SKM-1 treated with dmso at 0.1 percent for 144 hours (cell line): ENCODE measurements at regions not wholly inside any gene's neighbourhood (a gene's known extent, or its start where the extent isn't known, plus 50 kb on each side); places are given as distances from the start of the nearest gene placed in this dataset.
"Not testable (repeated sequence)": the region's sequence is repeated elsewhere in the genome, so short reads cannot be mapped to it uniquely, and the experiment has no call there.

Source experiments
- DNase-seq: peaks from one replicate; lab custom pipeline; 2025; ENCODE audit not compliant: unreplicated experiment; lab: John Stamatoyannopoulos, UW

DNA sequence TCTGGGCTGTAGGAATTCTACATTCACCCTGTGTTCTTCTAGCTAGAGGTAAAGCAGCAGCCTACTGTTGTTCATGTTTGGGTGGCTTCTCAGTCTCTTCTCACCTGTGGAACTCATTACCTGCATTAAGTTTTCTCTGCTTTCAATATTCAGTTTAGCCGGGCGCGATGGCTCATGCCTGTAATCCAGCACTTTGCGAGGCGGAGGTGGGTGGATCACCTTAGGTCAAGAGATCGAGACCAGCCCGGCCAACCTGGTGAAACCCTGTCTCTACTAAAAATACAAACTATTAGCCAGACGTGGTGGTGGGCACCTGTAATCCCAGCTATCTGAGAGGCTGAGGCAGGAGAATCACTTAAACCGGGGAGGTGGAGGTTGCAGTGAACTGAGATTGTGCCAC, 139.8 kb upstream of the UBE2E3 start:
- no peak for DNase-seq

- DNase-seq, result no peak
Measured at GRCh38 chr2:180829836-180830235, 150.6 kb upstream of the UBE2E3 start.

GRCh38 chr2:180829261-180829660, 151.1 kb upstream of the UBE2E3 start:
- DNase-seq, result no peak

GRCh38 chr2:180828756-180829155, 151.6 kb upstream of the UBE2E3 start:
- no peak for DNase-seq

GRCh38 chr2:180823546-180824141, 156.8 kb upstream of the UBE2E3 start:
- DNase-seq, result no peak

- no peak for DNase-seq
Measured at GRCh38 chr2:180819106-180819505, 161.3 kb upstream of the UBE2E3 start.

DNA sequence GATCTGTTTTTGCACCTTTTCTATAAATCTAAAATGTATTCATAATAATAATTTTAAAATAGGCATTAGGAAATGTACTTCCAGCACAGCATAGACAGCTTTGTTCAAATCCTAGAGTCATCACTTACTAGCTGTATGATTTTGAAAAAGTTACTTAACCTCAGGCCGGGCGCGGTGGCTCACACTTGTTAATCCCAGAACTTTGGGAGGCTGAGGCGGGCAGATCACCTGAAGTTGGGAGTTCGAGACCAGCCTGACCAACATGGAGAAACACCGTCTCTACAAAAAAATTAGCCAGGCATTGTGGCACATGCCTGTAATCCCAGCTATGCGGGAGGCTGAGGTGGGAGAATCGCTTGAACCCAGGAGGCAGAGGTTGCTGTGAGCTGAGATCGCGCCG, 161.7 kb upstream of the UBE2E3 start:
- DNase-seq, result not testable (repeated sequence)

GRCh38 chr2:180799141-180799540, 181.3 kb upstream of the UBE2E3 start:
- DNase-seq, result no peak

DNA sequence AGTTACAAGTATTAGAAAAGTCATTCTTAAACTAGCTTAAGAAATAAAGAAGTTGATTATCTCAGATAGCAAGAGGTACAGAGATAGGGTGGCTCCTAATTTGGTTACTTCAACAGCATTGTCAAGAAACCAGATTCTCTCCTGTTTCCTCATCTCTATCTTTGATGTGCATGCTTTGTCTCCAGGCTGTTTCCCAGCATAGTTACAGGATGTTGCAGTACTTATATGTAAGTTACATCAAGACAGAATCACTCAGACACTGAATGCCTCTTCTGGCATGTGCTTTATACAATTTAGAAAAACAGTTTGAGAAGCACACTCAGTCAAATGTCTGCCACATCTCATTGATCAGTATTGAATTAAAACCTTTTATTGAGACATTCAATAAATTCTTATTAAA, 189.5 kb upstream of the UBE2E3 start:
- DNase-seq, result no peak

DNA sequence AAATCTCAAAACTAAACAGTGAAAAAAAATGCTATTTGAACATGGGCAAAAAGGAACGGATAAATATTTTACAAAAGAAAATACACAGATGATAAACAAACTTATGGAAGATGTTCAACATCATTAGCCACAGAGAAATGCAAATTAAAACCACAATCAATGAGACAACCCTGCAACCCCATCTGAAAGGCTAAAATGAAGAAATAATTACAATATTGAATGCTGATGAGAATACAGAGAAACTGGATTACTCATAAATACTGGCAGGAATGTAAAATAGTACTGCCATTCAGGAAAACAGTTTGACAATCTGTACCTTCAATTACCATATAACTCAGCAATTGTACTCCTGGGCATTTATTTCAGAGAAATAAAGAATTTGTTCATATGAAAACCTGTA, 193.1 kb upstream of the UBE2E3 start:
- no peak for DNase-seq

GRCh38 chr2:180781276-180781675, 199.1 kb upstream of the UBE2E3 start:
- DNase-seq, result no peak

- DNase-seq, result no peak
Measured at GRCh38 chr2:180778291-180778690, 202.1 kb upstream of the UBE2E3 start.

DNA sequence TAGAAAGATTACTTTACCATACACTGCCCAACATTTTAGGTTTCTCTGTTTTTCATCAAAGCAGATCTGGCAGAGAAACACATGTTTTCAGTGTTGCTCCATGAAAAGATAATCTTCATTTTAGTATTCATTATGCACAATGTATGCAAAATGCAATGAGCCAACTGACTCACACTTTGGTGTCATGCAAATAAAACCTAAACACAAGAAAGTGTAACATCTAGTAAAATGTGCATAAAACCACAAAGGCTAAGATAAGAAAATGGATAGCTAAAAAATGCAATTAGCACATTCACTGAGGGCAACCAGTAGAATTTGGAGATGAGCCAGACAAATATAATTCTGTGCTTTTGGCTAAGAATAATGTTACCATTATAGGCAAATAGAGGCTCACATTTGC, 203.5 kb upstream of the UBE2E3 start:
- DNase-seq, result no peak

GRCh38 chr2:180775711-180776110, 204.7 kb upstream of the UBE2E3 start:
- DNase-seq, result no peak

- DNase-seq, result not testable (repeated sequence)
Measured at GRCh38 chr2:180765316-180765715, 215.1 kb upstream of the UBE2E3 start.

- DNase-seq, result no peak
Measured at GRCh38 chr2:180763263-180763989, 217.0 kb upstream of the UBE2E3 start.

- peak; percentile 4 for DNase-seq
Measured at GRCh38 chr2:180761224-180761623, 219.2 kb upstream of the UBE2E3 start.

- no peak for DNase-seq
Measured at GRCh38 chr2:180759631-180760030, 220.8 kb upstream of the UBE2E3 start.

DNA sequence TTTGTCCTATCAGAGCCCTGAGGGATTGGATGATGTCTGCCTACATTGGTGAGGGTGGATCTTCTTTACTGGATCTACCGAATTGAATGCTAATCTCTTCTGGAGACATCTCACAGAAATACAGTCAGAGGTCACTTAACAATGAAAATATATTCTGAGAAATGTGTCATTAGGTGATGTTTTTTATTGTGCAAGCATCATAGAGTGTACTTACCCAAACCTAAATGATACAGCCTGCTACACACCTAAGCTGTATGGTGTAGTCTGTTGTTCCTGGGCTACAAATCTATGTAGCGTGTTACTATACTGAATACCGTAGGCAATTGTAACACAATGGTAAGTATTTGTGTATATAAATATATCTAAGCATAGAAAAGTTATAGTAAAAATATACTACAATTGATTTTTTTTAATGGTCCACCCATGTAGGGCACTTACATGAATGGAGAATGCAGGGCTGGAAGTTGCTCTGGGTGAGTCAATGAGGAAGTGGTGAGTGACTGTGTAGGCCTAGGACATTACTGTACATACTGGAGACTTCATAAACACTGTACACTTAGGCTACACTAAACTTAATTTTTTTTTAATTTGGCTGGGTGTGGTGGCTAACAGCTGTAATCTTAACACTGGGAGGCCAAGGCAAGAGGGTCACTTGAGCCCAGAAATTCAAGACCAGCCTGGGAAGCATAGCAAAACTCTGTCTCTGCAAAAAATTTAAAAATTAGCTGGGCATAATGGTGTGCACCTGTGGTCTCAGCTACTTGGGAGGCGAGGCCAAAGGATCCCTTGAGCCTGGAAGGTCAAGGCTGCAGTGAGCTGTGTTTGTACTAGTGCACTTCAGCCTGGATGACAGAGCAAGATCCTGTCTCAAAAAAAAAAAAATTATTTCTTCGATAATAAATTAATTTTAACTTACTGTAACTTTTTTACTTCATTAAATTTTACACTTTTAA, 226.3 kb upstream of the UBE2E3 start:
- no peak for DNase-seq

GRCh38 chr2:180751306-180751920, 229.0 kb upstream of the UBE2E3 start:
- DNase-seq, result no peak

DNA sequence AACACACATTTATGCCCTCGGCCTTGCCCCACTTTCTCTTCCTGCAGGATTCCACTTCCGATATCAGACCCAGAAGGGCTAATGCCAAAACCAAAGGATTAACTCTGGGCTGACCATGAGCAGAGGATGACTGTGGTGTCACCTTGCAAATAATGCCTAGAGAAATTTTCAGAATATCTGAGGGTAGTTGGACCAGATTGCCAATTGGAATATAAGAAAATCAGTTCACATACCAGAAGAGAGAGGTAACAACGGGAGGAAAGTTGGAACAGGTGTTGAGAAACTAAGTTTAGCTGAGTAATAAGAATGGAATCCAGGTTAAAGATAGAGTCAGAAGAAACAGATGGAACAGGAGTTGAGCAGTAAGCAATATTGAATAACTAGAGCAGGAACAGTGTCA, 232.7 kb upstream of the UBE2E3 start:
- no peak for DNase-seq
